Esophagus squamous epithelium (tissue), 5 donors: ENCODE measurements at regions not wholly inside any gene's neighbourhood (a gene's known extent, or its start where the extent isn't known, plus 50 kb on each side); places are given as distances from the start of the nearest gene placed in this dataset.
A peak's percentile ranks its signal among the peaks of the same experiment; 100 is the strongest.

ENCODE experiments used
- DNase-seq: peaks from one replicate; lab custom pipeline; 2025; lab: John Stamatoyannopoulos, UW
- H3K27ac ChIP-seq, 4 donors: fragments of 200-600 bp; sonication (generic); one replicate each; pipeline ENCODE4 v1.5.1; 2016 to 2019; ENCODE audit warnings: mild to moderate bottlenecking in 1 of 4
- H3K27me3 ChIP-seq, 4 donors: fragments of 200-600 bp; sonication (generic); 1 replicate in 3 of 4; 2 replicates in 1 of 4; pipeline versions ENCODE4 v1.5.1 to v1.6.0; 2017 to 2021; ENCODE audit warnings: antibody characterized with exemption in 1 of 4
- H3K36me3 ChIP-seq, 3 donors: fragments of 200-600 bp; sonication (generic); one replicate each; pipeline ENCODE4 v1.5.1; 2016 to 2019
- H3K4me1 ChIP-seq, 3 donors: fragments of 200-600 bp; sonication (generic); one replicate each; pipeline ENCODE4 v1.5.1; 2017 to 2019
- H3K4me3 ChIP-seq, 4 donors: fragments of 200-600 bp; sonication (generic); 1 replicate in 3 of 4; 2 replicates in 1 of 4; pipeline ENCODE4 v1.5.1; 2016 to 2019; ENCODE audit warnings: mild to moderate bottlenecking in 2 of 4, moderate library complexity in 1 of 4
- H3K9me3 ChIP-seq, 3 donors: fragments of 200-600 bp; sonication (generic); one replicate each; pipeline ENCODE4 v1.5.1; 2016 to 2019
- CTCF ChIP-seq, 6 experiments: fragments of 450-650 bp in 4 of 6; fragments of 200-600 bp in 2 of 6; sonication (generic) in 2 of 6; IDR thresholded peaks; one replicate each; pipeline ENCODE4 v1.5.1; 2016 to 2019; ENCODE audit warnings: antibody characterized with exemption in 6 of 6, mild to moderate bottlenecking in 4 of 6, moderate library complexity in 4 of 6
- POLR2A ChIP-seq, 4 donors: fragments of 450-650 bp; IDR thresholded peaks; one replicate each; pipeline ENCODE4 v1.6.1; 2017; ENCODE audit warnings: antibody characterized with exemption in 4 of 4, mild to moderate bottlenecking in 4 of 4, moderate library complexity in 3 of 4
- WGBS, 2 donors: methylation state at CpG; one replicate each; pipeline ENCODE4 v1.1.5; 2018; 5-methylcytosine and 5-hydroxymethylcytosine counted together
- intact Hi-C: fragments of 100-400 bp; cut with DNase I; formaldehyde crosslinking; loops from one replicate; pipeline ENCODE4 v1.15.0; 2022
- donor health status: DM: yes; HTN: yes; CAD: no.

DNA sequence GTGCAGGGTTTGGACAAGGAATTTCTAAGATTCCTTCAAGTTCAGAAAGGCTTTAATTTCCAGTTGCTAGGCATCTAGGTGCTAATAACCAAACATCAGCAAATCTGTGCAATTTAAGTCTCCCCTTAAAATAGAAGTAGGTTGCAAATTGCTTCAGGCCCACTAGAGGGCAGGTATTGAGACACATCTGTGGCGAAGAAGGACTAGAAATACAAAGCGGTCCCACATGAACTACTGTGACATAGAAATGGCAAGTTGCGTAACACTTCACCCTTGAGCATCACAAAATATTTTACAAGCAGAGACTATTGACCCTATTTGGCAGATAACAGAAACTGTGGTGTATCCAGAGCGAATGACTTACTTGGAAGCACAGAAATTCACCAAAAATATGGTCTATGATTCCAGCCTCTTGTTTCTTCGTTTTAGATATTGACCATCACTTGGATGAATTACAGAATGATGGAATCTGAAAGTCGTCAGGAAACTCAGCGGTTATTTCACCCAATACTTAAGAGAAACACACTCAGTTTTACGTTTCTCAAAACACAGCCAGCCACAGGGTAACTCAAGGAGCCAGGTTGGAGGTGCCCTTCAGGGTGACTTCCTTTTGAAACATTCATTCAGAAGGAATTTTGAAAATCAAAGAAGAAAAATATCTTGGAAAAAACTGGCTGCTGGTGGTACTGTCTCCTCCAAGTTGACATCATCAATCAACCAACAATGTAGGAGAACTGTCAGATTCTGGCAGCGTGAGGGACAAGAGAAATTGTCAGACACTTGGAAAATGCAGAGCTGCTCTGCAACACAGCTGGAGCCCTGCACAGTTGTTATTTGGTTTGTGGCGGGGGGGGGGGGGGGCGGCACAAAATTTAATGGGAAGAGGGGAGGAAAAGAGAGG lies 256.3 kb upstream of the MINDY3 start:
- intact Hi-C loops = no loop called here
- no peak overlapping the region for H3K4me3 ChIP-seq
- H3K4me1 ChIP-seq = no peaks in the 10 kb centered on the region
- no peaks in the 10 kb centered on the region for H3K27me3 ChIP-seq
- 51 to 62% methylated on average over 9 to 10 of the region's 11 CpGs for WGBS, 2 donors
- H3K9me3 ChIP-seq = no peaks in the 10 kb centered on the region
- no peak overlapping the region for H3K27ac ChIP-seq
- DNase-seq = no peak
- TF ChIP-seq POLR2A (IDR thresholded peaks at IDR 0.05) = no peak
- TF ChIP-seq CTCF (IDR thresholded peaks at IDR 0.05) = peak in 2 of 6 experiments; percentile 13 to 20
- no peaks in the 10 kb centered on the region for H3K36me3 ChIP-seq

DNA sequence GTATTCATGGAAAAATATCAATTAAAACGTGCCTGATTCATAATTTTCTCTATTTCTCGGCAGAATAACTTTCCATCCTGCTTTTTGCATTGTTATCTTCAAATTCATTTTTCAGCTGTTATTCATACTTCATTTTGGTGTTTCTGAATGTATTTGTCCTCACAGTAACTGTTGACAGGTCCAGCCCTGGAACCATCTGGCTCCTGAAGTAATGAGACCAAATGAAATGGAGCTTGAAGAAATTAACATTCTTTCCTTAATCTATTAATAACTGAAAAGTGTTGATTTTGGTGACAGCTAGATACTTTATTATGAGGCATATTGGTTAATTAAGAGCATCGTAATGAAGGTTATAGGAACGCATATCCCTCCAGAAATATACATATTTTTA lies 257.0 kb upstream of the MINDY3 start:
- Histone ChIP-seq H3K4me1 (no peaks in the 10 kb centered on the region), H3K27ac (no peak overlapping the region), H3K27me3 (no peaks in the 10 kb centered on the region), H3K4me3 (no peak overlapping the region), H3K9me3 (no peaks in the 10 kb centered on the region), H3K36me3 (no peaks in the 10 kb centered on the region)
- TF ChIP-seq CTCF (IDR thresholded peaks at IDR 0.05) (no peak), POLR2A (IDR thresholded peaks at IDR 0.05) (no peak)
- intact Hi-C loops = no loop called here
- no peak for DNase-seq
- 68 to 77% methylated on average over 4 of the region's 4 CpGs for WGBS, 2 donors

DNA sequence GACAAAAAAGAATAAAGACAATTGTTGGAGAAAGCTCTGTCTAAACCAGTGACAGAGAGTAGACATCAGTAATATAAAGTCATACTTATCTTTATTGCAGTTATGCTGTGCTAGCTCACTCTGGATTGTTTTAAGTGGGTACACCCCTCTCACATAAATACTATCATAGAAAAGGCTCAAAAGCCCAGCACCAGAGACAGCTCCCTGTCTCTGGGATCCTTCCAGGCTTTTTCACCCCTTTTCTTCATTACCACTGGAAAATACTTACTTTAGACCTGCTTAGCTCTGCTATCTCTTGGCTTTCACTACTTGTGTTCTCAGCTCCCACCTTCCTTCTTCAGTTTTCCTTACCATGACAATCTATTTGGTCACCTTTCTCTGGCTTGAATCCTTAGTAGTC lies 259.1 kb upstream of the MINDY3 start:
- intact Hi-C loops = no loop called here
- Histone ChIP-seq H3K27me3 (no peaks in the 10 kb centered on the region), H3K36me3 (no peaks in the 10 kb centered on the region), H3K27ac (no peak overlapping the region), H3K9me3 (no peaks in the 10 kb centered on the region), H3K4me3 (no peak overlapping the region), H3K4me1 (no peaks in the 10 kb centered on the region)
- TF ChIP-seq CTCF (IDR thresholded peaks at IDR 0.05) (no peak), POLR2A (IDR thresholded peaks at IDR 0.05) (no peak)
- no peak for DNase-seq

GRCh38 chr10:16120563-16120962 lies 260.3 kb upstream of the MINDY3 start:
- no peak for DNase-seq
- 72 to 74% methylated on average over 3 of the region's 3 CpGs for WGBS, 2 donors

DNA sequence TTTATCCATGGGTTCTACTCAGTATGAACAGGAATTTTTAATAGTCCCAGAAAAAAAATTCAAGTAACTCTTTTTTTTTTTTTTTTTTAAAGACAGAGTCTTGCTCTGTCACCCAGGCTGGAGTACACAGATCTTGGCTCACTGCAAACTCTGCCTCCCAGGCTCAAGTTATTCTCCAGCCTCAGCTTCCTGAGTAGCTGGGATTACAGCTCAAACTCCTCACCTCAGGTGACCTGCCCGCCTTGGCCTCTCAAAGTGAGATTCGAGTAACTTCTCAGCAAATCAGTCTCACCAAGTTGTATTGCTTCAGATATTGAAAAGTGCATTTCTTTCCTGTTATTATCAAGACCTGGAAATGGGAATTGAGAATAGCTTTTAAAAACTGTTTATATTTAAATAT lies 281.2 kb upstream of the MINDY3 start:
- no peak for TF ChIP-seq CTCF (IDR thresholded peaks at IDR 0.05)
- no peak for TF ChIP-seq POLR2A (IDR thresholded peaks at IDR 0.05)
- WGBS, 2 donors = 63 to 67% methylated on average over 2 of the region's 2 CpGs
- DNase-seq = no peak

More at GRCh38 chr10:16120563-16120962, 260.3 kb upstream of the MINDY3 start:
- Histone ChIP-seq H3K27me3 (no peaks in the 10 kb centered on the region), H3K36me3 (no peaks in the 10 kb centered on the region), H3K4me1 (no peaks in the 10 kb centered on the region), H3K27ac (no peak overlapping the region), H3K9me3 (no peaks in the 10 kb centered on the region), H3K4me3 (no peak overlapping the region)
- TF ChIP-seq POLR2A (IDR thresholded peaks at IDR 0.05) = no peak
- intact Hi-C loops = no loop called here

More for the DNA sequence above, 281.2 kb upstream of the MINDY3 start:
- Histone ChIP-seq H3K4me3 (no peak overlapping the region), H3K27me3 (no peaks in the 10 kb centered on the region), H3K36me3 (no peaks in the 10 kb centered on the region), H3K9me3 (peaks cover 0 to under 1% (median 0%) of the 10 kb centered on the region in 3 donors), H3K4me1 (no peaks in the 10 kb centered on the region), H3K27ac (no peak overlapping the region)
- intact Hi-C loops = no loop called here
